ENCODE measurements at regions not wholly inside any gene's neighbourhood (a gene's known extent, or its start where the extent isn't known, plus 50 kb on each side); places are given as distances from the start of the nearest gene placed in this dataset.
"Not testable (repeated sequence)": the region's sequence is repeated elsewhere in the genome, so short reads cannot be mapped to it uniquely, and the experiment has no call there.

- ChIA-PET CTCF (no interaction called here), POLR2A (no interaction called here)
- H3K27me3 Mint-ChIP-seq, result no peaks in the 10 kb centered on the region
- Histone ChIP-seq H3K4me1 (ENCODE audit: insufficient read depth, low read length) (no peaks in the 10 kb centered on the region), H3K4me3 (ENCODE audit: low read length) (no peak overlapping the region), H3K27me3 (ENCODE audit: insufficient read depth, low read length, poor library complexity, severe bottlenecking) (no peaks in the 10 kb centered on the region), H3K9me3 (ENCODE audit: low read length) (peaks cover 5% of the 10 kb centered on the region), H3K36me3 (ENCODE audit: insufficient read depth, low read length) (no peaks in the 10 kb centered on the region), H3K27ac (ENCODE audit: low read depth, low read length) (no peak overlapping the region)
- no peaks in the 10 kb centered on the region for H3K36me3 Mint-ChIP-seq
- peaks cover 4 to 30% (median 14%) of the 10 kb centered on the region in 5 donors for H3K9me3 Mint-ChIP-seq
- H3K4me3 Mint-ChIP-seq, result no peak overlapping the region
- DNase-seq, result no peak
- H3K27ac Mint-ChIP-seq, result no peak overlapping the region
- H3K4me1 Mint-ChIP-seq, result no peaks in the 10 kb centered on the region
Measured at GRCh38 chr13:54802226-54802625, 1773.6 kb downstream of the OLFM4 start.

DNA sequence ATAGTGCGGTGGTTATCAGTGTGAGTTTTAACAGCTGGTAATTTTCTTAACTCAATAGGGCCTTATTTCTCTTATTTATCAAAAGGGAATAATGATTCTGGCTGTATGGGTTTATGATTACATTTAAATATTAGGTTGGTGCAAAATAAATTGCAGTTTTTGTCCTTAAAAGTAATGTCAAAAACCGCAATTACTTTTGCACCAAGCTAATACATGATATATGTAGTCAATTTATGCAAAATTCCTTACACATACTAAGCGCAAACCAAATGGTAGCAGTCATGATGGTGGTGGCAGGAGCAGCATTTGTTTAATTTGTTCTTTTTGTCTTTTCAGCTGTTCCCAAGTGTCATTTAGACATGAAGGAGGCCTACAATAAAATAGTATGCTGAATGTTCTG, 1777.1 kb downstream of the OLFM4 start:
- Histone ChIP-seq H3K4me3 (ENCODE audit: low read length) (no peak overlapping the region), H3K36me3 (ENCODE audit: insufficient read depth, low read length) (no peaks in the 10 kb centered on the region), H3K27ac (ENCODE audit: low read depth, low read length) (no peak overlapping the region), H3K27me3 (ENCODE audit: insufficient read depth, low read length, poor library complexity, severe bottlenecking) (no peaks in the 10 kb centered on the region), H3K9me3 (ENCODE audit: low read length) (peaks cover 5% of the 10 kb centered on the region), H3K4me1 (ENCODE audit: insufficient read depth, low read length) (no peaks in the 10 kb centered on the region)
- no peaks in the 10 kb centered on the region for H3K4me1 Mint-ChIP-seq
- no peak overlapping the region for H3K27ac Mint-ChIP-seq
- POLR2A ChIA-PET, result no interaction called here
- H3K9me3 Mint-ChIP-seq, result peaks cover 2 to 36% (median 7%) of the 10 kb centered on the region in 5 donors
- no peaks in the 10 kb centered on the region for H3K36me3 Mint-ChIP-seq
- no peaks in the 10 kb centered on the region for H3K27me3 Mint-ChIP-seq
- H3K4me3 Mint-ChIP-seq, result no peak overlapping the region
- no peak for DNase-seq
- CTCF ChIA-PET, result no interaction called here

- H3K4me3 Mint-ChIP-seq; H3K36me3 ChIP-seq (ENCODE audit: insufficient read depth, low read length); H3K9me3 ChIP-seq (ENCODE audit: low read length); POLR2A ChIA-PET; H3K4me3 ChIP-seq (ENCODE audit: low read length); H3K4me1 ChIP-seq (ENCODE audit: insufficient read depth, low read length); H3K4me1 Mint-ChIP-seq; H3K27me3 Mint-ChIP-seq; DNase-seq; H3K27ac ChIP-seq (ENCODE audit: low read depth, low read length); H3K27me3 ChIP-seq (ENCODE audit: insufficient read depth, low read length, poor library complexity, severe bottlenecking); H3K27ac Mint-ChIP-seq; CTCF ChIA-PET; H3K36me3 Mint-ChIP-seq: not testable (repeated sequence)
- H3K9me3 Mint-ChIP-seq, result peaks cover 13 to 33% (median 31%) of the 10 kb centered on the region in 5 donors
Measured at GRCh38 chr13:54821938-54822470, 1793.4 kb downstream of the OLFM4 start.

DNA sequence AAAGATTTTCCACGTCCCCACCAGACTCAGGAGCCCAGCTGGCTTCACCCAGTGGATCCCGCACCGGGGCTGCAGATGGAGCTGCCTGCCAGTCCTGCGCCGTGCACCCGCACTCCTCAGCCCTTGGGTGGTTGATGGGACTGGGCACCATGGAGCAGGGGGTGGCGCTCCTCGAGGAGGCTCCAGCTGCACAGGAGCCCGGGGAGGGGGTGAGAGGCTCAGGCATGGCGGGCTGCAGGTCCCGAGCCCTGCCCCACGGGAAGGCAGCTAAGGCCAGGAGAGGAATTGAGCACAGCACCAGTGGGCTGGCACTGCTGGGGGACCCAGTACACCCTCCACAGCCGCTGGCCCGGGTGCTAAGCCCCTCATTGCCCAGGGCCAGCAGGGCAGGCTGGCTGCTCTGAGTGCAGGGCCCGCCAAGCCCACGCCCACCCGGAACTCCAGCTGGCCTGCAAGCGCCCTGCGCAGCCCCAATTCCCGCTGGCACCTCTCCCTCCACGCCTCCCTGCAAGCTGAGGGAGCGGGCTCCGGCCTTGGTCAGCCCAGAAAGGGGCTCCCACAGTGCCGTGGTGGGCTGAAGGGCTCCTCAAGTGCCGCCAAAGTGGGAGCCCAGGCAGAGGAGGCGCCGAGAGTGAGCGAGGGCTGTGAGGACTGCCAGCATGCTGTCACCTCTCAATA, 1800.9 kb downstream of the OLFM4 start:
- H3K4me3 Mint-ChIP-seq; H3K4me1 Mint-ChIP-seq; H3K27ac Mint-ChIP-seq; CTCF ChIA-PET; H3K27ac ChIP-seq (ENCODE audit: low read depth, low read length); H3K9me3 ChIP-seq (ENCODE audit: low read length); H3K36me3 ChIP-seq (ENCODE audit: insufficient read depth, low read length); H3K36me3 Mint-ChIP-seq; H3K27me3 ChIP-seq (ENCODE audit: insufficient read depth, low read length, poor library complexity, severe bottlenecking); POLR2A ChIA-PET; DNase-seq; H3K4me1 ChIP-seq (ENCODE audit: insufficient read depth, low read length); H3K27me3 Mint-ChIP-seq; H3K4me3 ChIP-seq (ENCODE audit: low read length): not testable (repeated sequence)
- peaks cover 7 to 23% (median 19%) of the 10 kb centered on the region in 5 donors for H3K9me3 Mint-ChIP-seq

DNA sequence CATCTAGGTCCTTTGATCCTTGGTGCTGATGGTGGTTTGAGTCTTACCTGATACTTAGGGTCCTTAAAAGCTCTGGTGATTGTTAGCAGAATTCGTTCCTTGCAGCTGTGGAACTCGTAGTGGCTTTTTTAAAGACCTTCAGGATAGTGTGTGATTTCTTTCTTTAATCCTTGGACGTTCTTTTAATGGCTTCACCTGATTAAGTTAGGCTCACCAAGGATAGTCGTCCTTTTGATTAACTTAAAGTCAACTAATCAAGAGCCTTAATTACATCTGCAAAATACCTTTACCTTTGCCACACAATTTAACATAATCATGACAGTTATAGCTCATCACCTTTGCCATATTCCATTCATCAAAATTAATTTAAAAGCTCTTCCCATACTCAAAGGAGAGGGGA, 1807.7 kb downstream of the OLFM4 start:
- ChIA-PET CTCF (no interaction called here), POLR2A (no interaction called here)
- no peaks in the 10 kb centered on the region for H3K36me3 Mint-ChIP-seq
- H3K4me3 ChIP-seq (ENCODE audit: low read length), result no peak overlapping the region
- no peak overlapping the region for H3K27ac Mint-ChIP-seq
- H3K36me3 ChIP-seq (ENCODE audit: insufficient read depth, low read length), result no peaks in the 10 kb centered on the region
- no peak for DNase-seq
- H3K27me3 ChIP-seq (ENCODE audit: insufficient read depth, low read length, poor library complexity, severe bottlenecking), result no peaks in the 10 kb centered on the region
- H3K27me3 Mint-ChIP-seq, result no peaks in the 10 kb centered on the region
- H3K9me3 ChIP-seq (ENCODE audit: low read length), result no peaks in the 10 kb centered on the region
- H3K27ac ChIP-seq (ENCODE audit: low read depth, low read length), result no peak overlapping the region
- H3K9me3 Mint-ChIP-seq, result peaks cover 0 to 16% (median 5%) of the 10 kb centered on the region in 5 donors
- no peaks in the 10 kb centered on the region for H3K4me1 ChIP-seq (ENCODE audit: insufficient read depth, low read length)
- no peaks in the 10 kb centered on the region for H3K4me1 Mint-ChIP-seq
- no peak overlapping the region for H3K4me3 Mint-ChIP-seq

DNA sequence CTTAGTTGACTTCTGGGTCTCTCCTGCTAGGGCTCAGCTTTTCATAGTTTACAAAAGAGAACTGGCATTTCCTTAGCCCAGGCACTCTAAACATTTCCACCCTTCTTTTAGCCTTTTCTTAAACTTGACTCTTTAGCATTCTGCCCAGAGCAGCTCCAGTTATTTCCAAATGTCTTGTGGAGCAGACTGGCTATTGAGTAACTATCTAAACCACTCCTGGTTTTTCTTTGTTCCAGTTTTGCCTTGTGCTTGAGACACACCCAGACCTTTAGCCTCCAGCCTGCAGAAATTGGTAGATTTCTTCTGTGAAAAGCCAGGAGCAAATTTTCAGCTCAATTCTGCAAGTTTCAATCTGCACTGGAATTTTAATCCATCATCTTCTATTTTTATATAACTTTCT, 1813.1 kb downstream of the OLFM4 start:
- Histone ChIP-seq H3K36me3 (ENCODE audit: insufficient read depth, low read length) (no peaks in the 10 kb centered on the region), H3K4me1 (ENCODE audit: insufficient read depth, low read length) (no peaks in the 10 kb centered on the region), H3K9me3 (ENCODE audit: low read length) (no peaks in the 10 kb centered on the region), H3K4me3 (ENCODE audit: low read length) (no peak overlapping the region), H3K27me3 (ENCODE audit: insufficient read depth, low read length, poor library complexity, severe bottlenecking) (no peaks in the 10 kb centered on the region), H3K27ac (ENCODE audit: low read depth, low read length) (no peak overlapping the region)
- CTCF ChIA-PET, result no interaction called here
- POLR2A ChIA-PET, result no interaction called here
- Mint-ChIP-seq H3K36me3 (no peaks in the 10 kb centered on the region), H3K27ac (no peak overlapping the region), H3K4me1 (no peaks in the 10 kb centered on the region), H3K9me3 (peaks cover 2 to 25% (median 12%) of the 10 kb centered on the region in 5 donors), H3K27me3 (no peaks in the 10 kb centered on the region), H3K4me3 (no peak overlapping the region)
- DNase-seq, result no peak

- Histone ChIP-seq H3K9me3 (ENCODE audit: low read length) (no peaks in the 10 kb centered on the region), H3K4me1 (ENCODE audit: insufficient read depth, low read length) (no peaks in the 10 kb centered on the region), H3K36me3 (ENCODE audit: insufficient read depth, low read length) (no peaks in the 10 kb centered on the region), H3K4me3 (ENCODE audit: low read length) (no peak overlapping the region), H3K27me3 (ENCODE audit: insufficient read depth, low read length, poor library complexity, severe bottlenecking) (no peaks in the 10 kb centered on the region), H3K27ac (ENCODE audit: low read depth, low read length) (no peak overlapping the region)
- Mint-ChIP-seq H3K36me3 (no peaks in the 10 kb centered on the region), H3K4me3 (no peak overlapping the region), H3K4me1 (no peaks in the 10 kb centered on the region), H3K27ac (no peak overlapping the region), H3K27me3 (no peaks in the 10 kb centered on the region), H3K9me3 (peaks cover 2 to 27% (median 10%) of the 10 kb centered on the region in 5 donors)
- POLR2A ChIA-PET, result no interaction called here
- CTCF ChIA-PET, result no interaction called here
- DNase-seq, result no peak
Measured at GRCh38 chr13:54845351-54845965, 1816.8 kb downstream of the OLFM4 start.

DNA sequence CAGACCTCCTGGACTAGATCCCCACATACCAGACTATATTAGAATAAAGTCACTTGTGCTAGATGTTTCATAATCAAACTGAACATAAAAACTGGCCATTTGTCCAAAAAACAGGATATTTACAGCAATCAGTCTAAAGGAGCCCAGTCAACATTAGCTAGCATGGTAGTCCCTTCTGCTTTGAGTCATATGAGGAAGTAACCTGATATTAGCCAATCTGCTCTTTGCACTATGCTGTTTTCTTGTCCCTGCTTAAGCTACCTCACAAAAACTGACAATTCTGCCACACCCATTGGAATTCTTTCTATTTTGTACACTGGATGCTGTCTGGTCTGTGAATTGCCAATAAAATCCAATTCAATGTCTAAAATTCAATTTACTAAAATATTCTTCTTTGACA, 1824.2 kb downstream of the OLFM4 start:
- CTCF ChIA-PET, result no interaction called here
- peaks cover 5 to 24% (median 13%) of the 10 kb centered on the region in 5 donors for H3K9me3 Mint-ChIP-seq
- Histone ChIP-seq H3K36me3 (ENCODE audit: insufficient read depth, low read length) (no peaks in the 10 kb centered on the region), H3K4me1 (ENCODE audit: insufficient read depth, low read length) (no peaks in the 10 kb centered on the region), H3K9me3 (ENCODE audit: low read length) (no peaks in the 10 kb centered on the region), H3K27ac (ENCODE audit: low read depth, low read length) (no peak overlapping the region), H3K4me3 (ENCODE audit: low read length) (no peak overlapping the region), H3K27me3 (ENCODE audit: insufficient read depth, low read length, poor library complexity, severe bottlenecking) (no peaks in the 10 kb centered on the region)
- H3K36me3 Mint-ChIP-seq, result no peaks in the 10 kb centered on the region
- no peak for DNase-seq
- H3K27ac Mint-ChIP-seq, result no peak overlapping the region
- no peaks in the 10 kb centered on the region for H3K4me1 Mint-ChIP-seq
- no peak overlapping the region for H3K4me3 Mint-ChIP-seq
- no peaks in the 10 kb centered on the region for H3K27me3 Mint-ChIP-seq
- POLR2A ChIA-PET, result no interaction called here

Data from CD8-positive, alpha-beta memory T cell (primary cell).